ENCODE measurements at regions not wholly inside any gene's neighbourhood (a gene's known extent, or its start where the extent isn't known, plus 50 kb on each side); places are given as distances from the start of the nearest gene placed in this dataset.

GRCh38 chr5:120901199-120901598, 437.1 kb downstream of the PRR16 start (continued):
- TF ChIP-seq ZNF143 (CRISPR knock-in tag; IDR thresholded peaks at IDR 0.05) (no peak), FOXJ3 (CRISPR knock-in tag; IDR thresholded peaks at IDR 0.05) (no peak), ATF1 (CRISPR knock-in tag; IDR thresholded peaks at IDR 0.05) (no peak), ATF1 (tag; IDR thresholded peaks at IDR 0.05) (no peak)

GRCh38 chr5:120907953-120908352, 443.9 kb downstream of the PRR16 start:
- ChIA-PET POLR2A (no interaction called here), CTCF (ENCODE audit: low intra/inter-chr PET ratio) (no interaction called here)
- Histone ChIP-seq H3K36me3 (ENCODE audit: control insufficient read depth, insufficient read depth, low read length) (no peaks in the 10 kb centered on the region), H3K9me3 (replicated peaks; ENCODE audit: control insufficient read depth, insufficient read depth, low read depth, low read length) (no peaks in the 10 kb centered on the region), H3K9ac (ENCODE audit: insufficient read depth in 1 of 2, low read depth in 2 of 2, low read length in 2 of 2) (no peak overlapping the region), H3K4me1 (replicated peaks in 1 of 2; ENCODE audit: control insufficient read depth in 2 of 2, insufficient read depth in 2 of 2, low read length in 2 of 2) (no peaks in the 10 kb centered on the region), H3K79me2 (ENCODE audit: control insufficient read depth, insufficient read depth, low read length) (no peaks in the 10 kb centered on the region), H3K27me3 (ENCODE audit: control insufficient read depth in 2 of 2, insufficient read depth in 2 of 2, low read length in 2 of 2) (no peaks in the 10 kb centered on the region), H4K20me1 (replicated peaks; ENCODE audit: control insufficient read depth, insufficient read depth, low read length) (no peaks in the 10 kb centered on the region), H2AFZ (ENCODE audit: low read depth, low read length) (no peak overlapping the region), H3K9me1 (ENCODE audit: control insufficient read depth, insufficient read depth, low read length) (no peaks in the 10 kb centered on the region), H3K4me2 (ENCODE audit: insufficient read depth, low read length) (no peak overlapping the region), H3K4me3 (no peak overlapping the region), H3K27ac (ENCODE audit: extremely low read depth, low read depth, low read length) (no peak overlapping the region)
- BruUV-seq (replicated peaks), result no TSS peak
- in situ Hi-C loops (cut with MboI) (no loop called here), intact Hi-C loops (cut with micrococcal nuclease) (no loop called here)
- DNase-seq (ENCODE audit: extremely low read depth in 1 of 4, low spot score in 3 of 4) (no peak), FAIRE-seq (no peak), ATAC-seq (no peak)
- TF ChIP-seq SMARCA5 (IDR thresholded peaks at IDR 0.05) (no peak), MEF2A (IDR thresholded peaks at IDR 0.05; ENCODE audit: control insufficient read depth, low read depth, low read length) (no peak), POLR2B (IDR thresholded peaks at IDR 0.05; ENCODE audit: low read depth, partially characterized antibody) (no peak), HDGF (IDR thresholded peaks at IDR 0.05) (no peak), MIER1 (IDR thresholded peaks at IDR 0.05; ENCODE audit: low read depth) (no peak), ZNF253 (CRISPR knock-in tag; conservative IDR thresholded peaks at IDR 0.05) (no peak), ZNF830 (CRISPR knock-in tag; IDR thresholded peaks at IDR 0.05) (no peak), ZNF79 (CRISPR knock-in tag; IDR thresholded peaks at IDR 0.05; ENCODE audit: low read depth) (no peak), RFX7 (CRISPR knock-in tag; IDR thresholded peaks at IDR 0.05) (no peak), CEBPZ (IDR thresholded peaks at IDR 0.05; ENCODE audit: borderline replicate concordance, low read depth, low read length) (no peak)
- TF ChIP-seq, protein P1, sequence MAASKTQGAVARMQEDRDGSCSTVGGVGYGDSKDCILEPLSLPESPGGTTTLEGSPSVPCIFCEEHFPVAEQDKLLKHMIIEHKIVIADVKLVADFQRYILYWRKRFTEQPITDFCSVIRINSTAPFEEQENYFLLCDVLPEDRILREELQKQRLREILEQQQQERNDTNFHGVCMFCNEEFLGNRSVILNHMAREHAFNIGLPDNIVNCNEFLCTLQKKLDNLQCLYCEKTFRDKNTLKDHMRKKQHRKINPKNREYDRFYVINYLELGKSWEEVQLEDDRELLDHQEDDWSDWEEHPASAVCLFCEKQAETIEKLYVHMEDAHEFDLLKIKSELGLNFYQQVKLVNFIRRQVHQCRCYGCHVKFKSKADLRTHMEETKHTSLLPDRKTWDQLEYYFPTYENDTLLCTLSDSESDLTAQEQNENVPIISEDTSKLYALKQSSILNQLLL (CRISPR knock-in tag; IDR thresholded peaks at IDR 0.05; ENCODE audit: borderline replicate concordance), result no peak
- 6% methylated on average over 1 of the region's 1 CpG for WGBS (ENCODE audit: insufficient coverage, low coverage, missing lambda C conversion rate)

Measured in K562 (cell line).